ENCODE measurements at regions not wholly inside any gene's neighbourhood (a gene's known extent, or its start where the extent isn't known, plus 50 kb on each side); places are given as distances from the start of the nearest gene placed in this dataset.

DNA sequence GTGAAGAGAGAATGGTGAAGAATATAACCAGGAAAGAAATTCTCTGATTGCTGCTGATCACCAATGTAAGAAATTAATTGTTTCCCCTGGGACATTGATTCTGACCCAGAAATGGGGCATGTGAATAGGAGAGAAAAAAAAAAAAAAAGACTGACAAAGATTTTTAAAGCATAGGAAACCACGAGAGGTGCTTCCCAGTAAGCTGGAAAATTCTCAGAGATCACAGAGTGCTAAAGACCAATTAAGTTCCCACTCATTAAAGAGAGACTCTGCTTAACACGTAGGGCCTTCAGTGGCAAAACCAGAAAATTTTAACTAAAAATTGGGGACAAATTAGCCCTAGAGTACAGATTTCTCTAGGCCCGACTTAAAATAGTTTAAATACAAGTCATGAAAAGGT, 604.4 kb downstream of the ARAP2 start:
- ATAC-seq (no peak), DNase-seq (no peak)
- 59 to 61% methylated on average over 3 of the region's 3 CpGs for WGBS, 2 donors
- peaks cover 0 to 17% (median 0%) of the 10 kb centered on the region in 11 donors for H3K9me3 ChIP-seq
- H3K27ac ChIP-seq, result no peak overlapping the region
- TF ChIP-seq, protein P1, sequence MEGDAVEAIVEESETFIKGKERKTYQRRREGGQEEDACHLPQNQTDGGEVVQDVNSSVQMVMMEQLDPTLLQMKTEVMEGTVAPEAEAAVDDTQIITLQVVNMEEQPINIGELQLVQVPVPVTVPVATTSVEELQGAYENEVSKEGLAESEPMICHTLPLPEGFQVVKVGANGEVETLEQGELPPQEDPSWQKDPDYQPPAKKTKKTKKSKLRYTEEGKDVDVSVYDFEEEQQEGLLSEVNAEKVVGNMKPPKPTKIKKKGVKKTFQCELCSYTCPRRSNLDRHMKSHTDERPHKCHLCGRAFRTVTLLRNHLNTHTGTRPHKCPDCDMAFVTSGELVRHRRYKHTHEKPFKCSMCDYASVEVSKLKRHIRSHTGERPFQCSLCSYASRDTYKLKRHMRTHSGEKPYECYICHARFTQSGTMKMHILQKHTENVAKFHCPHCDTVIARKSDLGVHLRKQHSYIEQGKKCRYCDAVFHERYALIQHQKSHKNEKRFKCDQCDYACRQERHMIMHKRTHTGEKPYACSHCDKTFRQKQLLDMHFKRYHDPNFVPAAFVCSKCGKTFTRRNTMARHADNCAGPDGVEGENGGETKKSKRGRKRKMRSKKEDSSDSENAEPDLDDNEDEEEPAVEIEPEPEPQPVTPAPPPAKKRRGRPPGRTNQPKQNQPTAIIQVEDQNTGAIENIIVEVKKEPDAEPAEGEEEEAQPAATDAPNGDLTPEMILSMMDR (IDR thresholded peaks at IDR 0.05), result no peak
- H3K27me3 ChIP-seq, result no peaks in the 10 kb centered on the region
- no peaks in the 10 kb centered on the region for H3K36me3 ChIP-seq
- intact Hi-C loops (cut with DNase I), result no loop called here
- no peak overlapping the region for H3K4me3 ChIP-seq
- peaks cover 0 to 8% (median 0%) of the 10 kb centered on the region in 9 donors for H3K4me1 ChIP-seq

DNA sequence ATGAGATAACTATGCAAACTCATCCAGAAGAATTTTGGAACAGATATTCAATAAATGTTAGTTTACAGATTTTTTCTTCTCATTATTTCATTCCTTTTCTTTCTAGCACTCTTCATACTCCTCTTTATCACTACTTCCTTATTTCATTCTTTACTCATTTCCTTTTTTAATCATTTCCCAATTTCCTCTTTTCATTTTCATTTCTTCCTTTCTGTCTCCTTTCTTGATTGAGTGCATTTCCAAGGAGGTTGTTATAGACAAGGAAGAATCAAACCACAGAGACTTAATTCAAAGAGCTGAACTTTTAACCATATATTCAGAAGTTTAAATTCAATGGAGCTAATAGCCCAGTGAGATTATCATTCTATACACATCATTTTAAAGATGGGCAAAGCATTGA, 600.7 kb downstream of the ARAP2 start:
- H3K27ac ChIP-seq, result no peak overlapping the region
- no peaks in the 10 kb centered on the region for H3K27me3 ChIP-seq
- intact Hi-C loops (cut with DNase I), result no loop called here
- peaks cover 0 to 1% (median 0%) of the 10 kb centered on the region in 11 donors for H3K9me3 ChIP-seq
- TF ChIP-seq, protein P1 (IDR thresholded peaks at IDR 0.05), result no peak
- no peak for DNase-seq
- H3K36me3 ChIP-seq, result no peaks in the 10 kb centered on the region
- H3K4me1 ChIP-seq, result peaks cover 0 to 8% (median 0%) of the 10 kb centered on the region in 9 donors
- H3K4me3 ChIP-seq, result no peak overlapping the region
- no peak for ATAC-seq

DNA sequence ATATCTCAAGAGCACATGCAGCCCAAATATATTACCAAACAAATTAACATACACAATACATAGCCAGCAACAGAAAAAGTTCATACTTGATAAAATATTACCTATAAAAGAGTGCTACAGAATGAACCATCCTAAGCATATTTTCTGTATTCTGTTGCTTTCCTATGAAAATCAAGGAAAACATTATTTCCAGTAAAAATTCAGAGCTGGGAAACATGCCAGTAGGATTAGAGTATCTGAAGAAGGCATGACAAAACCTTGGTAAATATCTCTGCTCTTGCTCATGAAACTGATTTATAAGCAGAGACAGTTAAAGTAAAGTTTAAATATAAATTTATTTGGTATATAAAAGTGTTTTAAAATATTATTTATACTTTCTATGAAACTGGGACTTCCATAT, 599.7 kb downstream of the ARAP2 start:
- H3K27me3 ChIP-seq, result no peaks in the 10 kb centered on the region
- no peaks in the 10 kb centered on the region for H3K36me3 ChIP-seq
- H3K4me1 ChIP-seq, result peaks cover 0 to 8% (median 0%) of the 10 kb centered on the region in 9 donors
- H3K9me3 ChIP-seq, result peaks cover 0 to 5% (median 0%) of the 10 kb centered on the region in 11 donors
- DNase-seq (no peak), ATAC-seq (no peak)
- H3K27ac ChIP-seq, result no peak overlapping the region
- H3K4me3 ChIP-seq, result no peak overlapping the region
- intact Hi-C loops (cut with DNase I), result no loop called here
- TF ChIP-seq, protein P1 (IDR thresholded peaks at IDR 0.05), result no peak

DNA sequence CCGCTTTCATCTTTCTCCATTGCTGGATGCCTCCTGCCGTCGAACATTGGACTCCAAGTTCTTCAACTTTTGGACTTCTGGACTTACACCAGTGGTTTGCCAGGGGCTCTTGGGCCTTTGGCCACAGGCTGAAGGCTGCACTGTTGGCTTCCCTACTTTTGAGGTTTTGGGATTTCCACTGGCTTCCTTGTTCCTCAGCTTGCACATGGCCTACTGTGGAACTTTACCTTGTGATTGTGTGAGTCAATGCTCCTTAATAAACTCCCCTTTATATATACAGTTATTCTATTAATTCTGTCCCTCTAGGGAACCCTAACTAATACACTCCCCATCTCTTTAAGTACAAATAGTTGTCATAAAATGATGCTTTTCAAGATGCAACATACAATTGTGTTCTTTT, 595.3 kb downstream of the ARAP2 start:
- 92% methylated on average over 3 of the region's 3 CpGs for WGBS, 2 donors
- intact Hi-C loops (cut with DNase I), result no loop called here
- DNase-seq, result no peak
- peaks cover 0 to 5% (median 0%) of the 10 kb centered on the region in 11 donors for H3K9me3 ChIP-seq
- no peak for ATAC-seq
- no peak overlapping the region for H3K27ac ChIP-seq
- H3K4me3 ChIP-seq, result no peak overlapping the region
- H3K27me3 ChIP-seq, result no peaks in the 10 kb centered on the region
- TF ChIP-seq, protein P1 (IDR thresholded peaks at IDR 0.05), result no peak
- peaks cover 0 to 6% (median 0%) of the 10 kb centered on the region in 9 donors for H3K4me1 ChIP-seq
- H3K36me3 ChIP-seq, result no peaks in the 10 kb centered on the region

DNA sequence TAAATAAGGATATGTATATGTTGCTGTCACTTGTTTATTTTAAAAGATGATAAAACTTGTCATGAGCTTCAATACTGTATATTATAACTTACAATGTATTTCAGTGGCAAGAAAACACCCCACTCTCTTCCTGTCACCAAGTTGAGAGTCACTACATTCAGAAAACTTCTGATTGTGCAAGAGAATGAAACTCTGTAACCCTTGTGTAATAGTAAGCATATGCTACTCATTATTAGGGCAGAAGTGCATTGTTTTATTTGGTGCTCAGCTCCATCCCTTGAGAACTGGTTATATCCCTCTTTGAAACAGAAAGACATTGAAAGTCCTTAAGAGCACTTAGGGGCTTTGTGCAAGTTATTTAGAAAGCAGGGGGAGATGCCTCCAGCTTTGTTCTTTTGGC, 594.5 kb downstream of the ARAP2 start:
- Histone ChIP-seq H3K9me3 (peaks cover 0 to 5% (median 0%) of the 10 kb centered on the region in 11 donors), H3K36me3 (no peaks in the 10 kb centered on the region), H3K27me3 (no peaks in the 10 kb centered on the region), H3K4me1 (no peaks in the 10 kb centered on the region), H3K4me3 (no peak overlapping the region), H3K27ac (no peak overlapping the region)
- DNase-seq (no peak), ATAC-seq (no peak)
- TF ChIP-seq, protein P1 (IDR thresholded peaks at IDR 0.05), result no peak
- intact Hi-C loops (cut with DNase I), result no loop called here
